ENCODE measurements at regions not wholly inside any gene's neighbourhood (a gene's known extent, or its start where the extent isn't known, plus 50 kb on each side); places are given as distances from the start of the nearest gene placed in this dataset.

- H3K27me3 Mint-ChIP-seq: peaks cover 6 to 12% of the 10 kb centered on the region in 2 donors
- WGBS (ENCODE audit: insufficient coverage): 68% methylated on average over 6 of the region's 9 CpGs
- ChIA-PET POLR2A (interaction anchor here in 1 of 2 donors (0.6 kb wide), 1 partner anchor 512 kb away, joined by 3 read pairs; no protein-coding TSS in a partner anchor), CTCF (interaction anchor here (1.0 to 1.4 kb wide), 3 partner anchors 9 to 989 kb away, joined by 4 to 15 read pairs (median 4); no protein-coding TSS in a partner anchor)
- ATAC-seq (replicated peaks in 1 of 4): no peak
- H3K27ac Mint-ChIP-seq: no peak overlapping the region
- Histone ChIP-seq H3K27ac (ENCODE audit: low read length) (no peak overlapping the region), H3K4me1 (ENCODE audit: control insufficient read depth in 1 of 2, extremely low read depth in 1 of 2, insufficient read depth in 2 of 2, low read length in 2 of 2) (no peaks in the 10 kb centered on the region), H3K36me3 (ENCODE audit: control insufficient read depth in 2 of 2, extremely low read depth in 1 of 2, insufficient read depth in 1 of 2, low read length in 1 of 2) (no peaks in the 10 kb centered on the region), H3K27me3 (replicated peaks in 1 of 2; ENCODE audit: control insufficient read depth in 2 of 2, extremely low read depth in 1 of 2, insufficient read depth in 2 of 2, low read length in 1 of 2) (peaks cover 0 to 5% of the 10 kb centered on the region in 2 experiments), H3K4me3 (ENCODE audit: control insufficient read depth in 1 of 2, extremely low read depth in 1 of 2, low read length in 1 of 2) (no peak overlapping the region), H3K9me3 (no peaks in the 10 kb centered on the region)
- H3K4me3 Mint-ChIP-seq: no peak overlapping the region
- no peak for DNase-seq
- no peaks in the 10 kb centered on the region for H3K9me3 Mint-ChIP-seq
- H3K4me1 Mint-ChIP-seq: no peaks in the 10 kb centered on the region
- H3K36me3 Mint-ChIP-seq: no peaks in the 10 kb centered on the region
Observed at GRCh38 chr4:114385195-114385985, 213.2 kb upstream of the UGT8 start.

DNA sequence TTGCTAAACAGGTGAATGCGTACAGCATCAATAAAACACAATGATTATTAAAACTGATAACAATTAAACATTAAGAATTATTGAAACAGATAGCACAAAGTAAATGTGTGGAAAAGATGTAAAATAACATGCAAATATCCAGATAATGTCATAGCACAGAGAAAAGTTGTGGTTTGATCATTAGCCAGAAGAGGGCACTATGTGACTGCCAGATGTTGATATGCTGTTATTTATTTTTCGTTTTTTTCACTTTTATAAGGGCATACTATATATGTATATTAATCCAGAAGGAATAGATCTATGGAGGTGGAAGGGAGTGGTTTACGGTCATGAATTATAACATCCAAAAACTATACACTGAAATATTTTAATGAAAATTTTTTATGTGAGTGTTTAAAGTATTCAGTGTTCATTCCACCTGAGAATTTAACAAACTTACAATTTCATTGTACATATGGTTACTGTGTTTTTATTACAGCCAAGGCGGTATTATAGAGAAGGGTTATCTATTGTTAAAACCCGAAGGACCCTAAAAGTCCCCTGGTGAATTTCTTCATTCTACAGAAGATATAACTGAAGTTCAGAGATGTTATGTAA is 211.9 kb upstream of the UGT8 start:
- Histone ChIP-seq H3K27ac (ENCODE audit: low read length) (no peak overlapping the region), H3K4me3 (ENCODE audit: control insufficient read depth in 1 of 2, extremely low read depth in 1 of 2, low read length in 1 of 2) (no peak overlapping the region), H3K27me3 (replicated peaks in 1 of 2; ENCODE audit: control insufficient read depth in 2 of 2, extremely low read depth in 1 of 2, insufficient read depth in 2 of 2, low read length in 1 of 2) (peaks cover 0 to 5% of the 10 kb centered on the region in 2 experiments), H3K9me3 (no peaks in the 10 kb centered on the region), H3K36me3 (ENCODE audit: control insufficient read depth in 2 of 2, extremely low read depth in 1 of 2, insufficient read depth in 1 of 2, low read length in 1 of 2) (no peaks in the 10 kb centered on the region), H3K4me1 (ENCODE audit: control insufficient read depth in 1 of 2, extremely low read depth in 1 of 2, insufficient read depth in 2 of 2, low read length in 2 of 2) (no peaks in the 10 kb centered on the region)
- Mint-ChIP-seq H3K4me1 (no peaks in the 10 kb centered on the region), H3K27me3 (peaks cover 9 to 16% of the 10 kb centered on the region in 2 donors), H3K36me3 (no peaks in the 10 kb centered on the region), H3K4me3 (no peak overlapping the region), H3K9me3 (no peaks in the 10 kb centered on the region), H3K27ac (no peak overlapping the region)
- ATAC-seq (replicated peaks in 1 of 4) (no peak), DNase-seq (peak in 1 of 35 experiments; percentile 38)
- ChIA-PET POLR2A (no interaction called here), CTCF (no interaction called here)
- no CpG with 5 or more reads among the region's 5 CpGs for WGBS (ENCODE audit: insufficient coverage)

- WGBS (ENCODE audit: insufficient coverage): 66% methylated on average over 9 of the region's 9 CpGs
- ChIA-PET CTCF (interaction anchor here (0.6 to 1.9 kb wide), 4 partner anchors 130 to 993 kb away, joined by 3 to 4 read pairs (median 3); no protein-coding TSS in a partner anchor), POLR2A (interaction anchor here in 1 of 2 donors (0.6 kb wide), 1 partner anchor 11 kb away, joined by 4 read pairs; no protein-coding TSS in a partner anchor)
- peaks cover 0 to 8% (median 3%) of the 10 kb centered on the region in 3 donors for H3K4me1 Mint-ChIP-seq
- no peaks in the 10 kb centered on the region for H3K36me3 Mint-ChIP-seq
- no peak for DNase-seq
- Histone ChIP-seq H3K4me3 (ENCODE audit: control insufficient read depth in 1 of 2, extremely low read depth in 1 of 2, low read length in 1 of 2) (no peak overlapping the region), H3K9me3 (no peaks in the 10 kb centered on the region), H3K36me3 (ENCODE audit: control insufficient read depth in 2 of 2, extremely low read depth in 1 of 2, insufficient read depth in 1 of 2, low read length in 1 of 2) (no peaks in the 10 kb centered on the region), H3K27ac (ENCODE audit: low read length) (no peak overlapping the region), H3K4me1 (ENCODE audit: control insufficient read depth in 1 of 2, extremely low read depth in 1 of 2, insufficient read depth in 2 of 2, low read length in 2 of 2) (no peaks in the 10 kb centered on the region), H3K27me3 (replicated peaks in 1 of 2; ENCODE audit: control insufficient read depth in 2 of 2, extremely low read depth in 1 of 2, insufficient read depth in 2 of 2, low read length in 1 of 2) (peaks cover 0 to 5% of the 10 kb centered on the region in 2 experiments)
- no peaks in the 10 kb centered on the region for H3K9me3 Mint-ChIP-seq
- H3K27ac Mint-ChIP-seq: no peak overlapping the region
- H3K4me3 Mint-ChIP-seq: no peak overlapping the region
- no peak for ATAC-seq (replicated peaks in 1 of 4)
- H3K27me3 Mint-ChIP-seq: peaks cover 10 to 16% of the 10 kb centered on the region in 2 donors
Observed at GRCh38 chr4:114389070-114389685, 209.4 kb upstream of the UGT8 start.

DNA sequence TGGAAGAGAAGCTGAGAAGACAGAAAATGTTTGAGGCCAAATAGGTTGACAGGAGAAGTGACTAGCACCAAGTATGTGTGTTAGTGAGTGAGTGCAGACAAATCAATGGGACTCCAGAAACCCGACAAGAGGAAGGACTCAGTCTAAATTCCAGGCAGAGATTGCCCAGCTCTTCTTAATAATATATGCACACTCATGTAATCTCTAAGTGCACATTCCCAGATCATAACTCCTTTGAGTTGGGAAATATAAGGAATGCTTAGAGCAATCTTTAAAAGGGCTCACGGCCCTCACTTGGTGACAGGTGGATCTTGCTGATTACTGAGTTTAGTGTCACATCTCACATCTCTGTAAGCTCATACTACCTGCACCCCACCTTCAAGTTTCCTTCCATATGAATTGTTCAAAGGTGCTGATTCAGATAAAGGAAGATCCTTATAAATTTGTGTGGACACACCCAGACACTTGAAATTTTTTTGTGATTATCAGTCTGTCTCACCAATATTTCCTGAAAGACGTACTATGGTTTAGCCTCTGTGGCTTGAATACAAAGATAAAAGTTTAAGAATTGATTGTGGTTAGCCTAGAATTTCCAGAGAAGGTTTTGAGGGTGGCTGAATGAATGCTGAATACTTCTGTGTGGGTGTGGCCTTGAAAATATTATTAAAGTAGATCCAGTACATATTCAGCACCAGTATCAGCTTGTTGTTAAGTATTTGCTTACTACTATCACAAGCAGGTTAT is 205.1 kb upstream of the UGT8 start:
- peaks cover 9 to 12% of the 10 kb centered on the region in 2 donors for H3K27me3 Mint-ChIP-seq
- H3K9me3 ChIP-seq: no peaks in the 10 kb centered on the region
- H3K4me3 Mint-ChIP-seq: no peak overlapping the region
- WGBS (ENCODE audit: insufficient coverage): no CpG with 5 or more reads among the region's 3 CpGs
- H3K36me3 ChIP-seq (ENCODE audit: control insufficient read depth in 2 of 2, extremely low read depth in 1 of 2, insufficient read depth in 1 of 2, low read length in 1 of 2): no peaks in the 10 kb centered on the region
- no peak overlapping the region for H3K27ac ChIP-seq (ENCODE audit: low read length)
- ATAC-seq (replicated peaks in 1 of 4) (no peak), DNase-seq (no peak)
- peaks cover 0 to 5% of the 10 kb centered on the region in 2 experiments for H3K27me3 ChIP-seq (replicated peaks in 1 of 2; ENCODE audit: control insufficient read depth in 2 of 2, extremely low read depth in 1 of 2, insufficient read depth in 2 of 2, low read length in 1 of 2)
- CTCF ChIA-PET: interaction anchor here in 1 of 2 donors (0.5 to 1.6 kb wide), 3 partner anchors 8 to 707 kb away, joined by 3 to 4 read pairs (median 4); no protein-coding TSS in a partner anchor
- POLR2A ChIA-PET: interaction anchor here in 1 of 2 donors (0.6 kb wide), 1 partner anchor 647 kb away, joined by 5 read pairs; no protein-coding TSS in a partner anchor
- peaks cover 0 to 7% of the 10 kb centered on the region in 2 experiments for H3K4me1 ChIP-seq (ENCODE audit: control insufficient read depth in 1 of 2, extremely low read depth in 1 of 2, insufficient read depth in 2 of 2, low read length in 2 of 2)
- H3K4me3 ChIP-seq (ENCODE audit: control insufficient read depth in 1 of 2, extremely low read depth in 1 of 2, low read length in 1 of 2): no peak overlapping the region
- peaks cover 9 to 24% (median 14%) of the 10 kb centered on the region in 3 donors for H3K4me1 Mint-ChIP-seq
- H3K36me3 Mint-ChIP-seq: no peaks in the 10 kb centered on the region
- H3K27ac Mint-ChIP-seq: no peak overlapping the region
- no peaks in the 10 kb centered on the region for H3K9me3 Mint-ChIP-seq

DNA sequence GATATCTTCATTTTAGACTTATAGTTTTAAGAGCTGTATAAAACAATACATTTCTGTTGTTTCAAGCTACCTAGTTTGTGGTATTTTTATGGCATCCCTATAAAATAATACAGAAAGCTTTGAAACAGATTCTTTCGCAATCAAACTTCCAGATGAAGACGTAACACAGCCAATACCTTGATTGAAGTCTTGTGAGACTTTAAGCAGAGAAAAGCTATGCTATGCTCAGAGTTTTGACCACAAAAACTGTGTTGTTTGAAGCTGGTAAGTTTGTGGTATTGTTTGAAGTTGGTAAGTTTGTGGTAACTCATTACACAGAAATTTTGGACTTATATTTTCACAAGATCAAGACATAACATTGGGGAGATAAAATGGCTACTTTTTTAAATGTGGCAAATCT is 201.8 kb upstream of the UGT8 start:
- Mint-ChIP-seq H3K36me3 (no peaks in the 10 kb centered on the region), H3K27ac (no peak overlapping the region), H3K4me3 (no peak overlapping the region), H3K9me3 (no peaks in the 10 kb centered on the region), H3K4me1 (peaks cover 9 to 28% (median 21%) of the 10 kb centered on the region in 3 donors), H3K27me3 (peaks cover 0 to under 1% of the 10 kb centered on the region in 2 donors)
- ATAC-seq (replicated peaks in 1 of 4): peak in 1 of 4 experiments; percentile 77
- Histone ChIP-seq H3K27me3 (replicated peaks in 1 of 2; ENCODE audit: control insufficient read depth in 2 of 2, extremely low read depth in 1 of 2, insufficient read depth in 2 of 2, low read length in 1 of 2) (peaks cover 0 to 3% of the 10 kb centered on the region in 2 experiments), H3K36me3 (ENCODE audit: control insufficient read depth in 2 of 2, extremely low read depth in 1 of 2, insufficient read depth in 1 of 2, low read length in 1 of 2) (no peaks in the 10 kb centered on the region), H3K27ac (ENCODE audit: low read length) (no peak overlapping the region), H3K9me3 (no peaks in the 10 kb centered on the region), H3K4me3 (ENCODE audit: control insufficient read depth in 1 of 2, extremely low read depth in 1 of 2, low read length in 1 of 2) (no peak overlapping the region), H3K4me1 (ENCODE audit: control insufficient read depth in 1 of 2, extremely low read depth in 1 of 2, insufficient read depth in 2 of 2, low read length in 2 of 2) (peaks cover 0 to 11% of the 10 kb centered on the region in 2 experiments)
- CTCF ChIA-PET: no interaction called here
- POLR2A ChIA-PET: no interaction called here
- 0% methylated on average over 1 of the region's 2 CpGs for WGBS (ENCODE audit: insufficient coverage)
- DNase-seq: peak in 1 of 35 experiments; percentile 10

- ATAC-seq (replicated peaks in 1 of 4) (no peak), DNase-seq (no peak)
- no peak overlapping the region for H3K27ac ChIP-seq (ENCODE audit: low read length)
- CTCF ChIA-PET: no interaction called here
- H3K9me3 Mint-ChIP-seq: no peaks in the 10 kb centered on the region
- no peaks in the 10 kb centered on the region for H3K36me3 ChIP-seq (ENCODE audit: control insufficient read depth in 2 of 2, extremely low read depth in 1 of 2, insufficient read depth in 1 of 2, low read length in 1 of 2)
- peaks cover 0 to 11% of the 10 kb centered on the region in 2 experiments for H3K4me1 ChIP-seq (ENCODE audit: control insufficient read depth in 1 of 2, extremely low read depth in 1 of 2, insufficient read depth in 2 of 2, low read length in 2 of 2)
- H3K36me3 Mint-ChIP-seq: no peaks in the 10 kb centered on the region
- H3K9me3 ChIP-seq: no peaks in the 10 kb centered on the region
- H3K27ac Mint-ChIP-seq: no peak overlapping the region
- POLR2A ChIA-PET: no interaction called here
- H3K4me1 Mint-ChIP-seq: peaks cover 9 to 23% (median 20%) of the 10 kb centered on the region in 3 donors
- H3K4me3 Mint-ChIP-seq: no peak overlapping the region
- no peaks in the 10 kb centered on the region for H3K27me3 Mint-ChIP-seq
- peaks cover 0 to 3% of the 10 kb centered on the region in 2 experiments for H3K27me3 ChIP-seq (replicated peaks in 1 of 2; ENCODE audit: control insufficient read depth in 2 of 2, extremely low read depth in 1 of 2, insufficient read depth in 2 of 2, low read length in 1 of 2)
- no peak overlapping the region for H3K4me3 ChIP-seq (ENCODE audit: control insufficient read depth in 1 of 2, extremely low read depth in 1 of 2, low read length in 1 of 2)
Observed at GRCh38 chr4:114398410-114398809, 200.2 kb upstream of the UGT8 start.

Data from T-cell (primary cell).